Right lobe of liver (tissue), 6 donors: ENCODE measurements at regions not wholly inside any gene's neighbourhood (a gene's known extent, or its start where the extent isn't known, plus 50 kb on each side); places are given as distances from the start of the nearest gene placed in this dataset.

Source experiments
- ATAC-seq, 4 donors: fragments of 200-7000 bp; cut with Tn5 transposase; one replicate each; pipeline ENCODE4 v1.9.1; 2020; ENCODE audit warnings: mild to moderate bottlenecking in 4 of 4, moderate library complexity in 4 of 4
- DNase-seq, 3 donors: peaks; one replicate each; pipeline ENCODE4 v3.0.0-alpha.2; 2020
- H3K27ac ChIP-seq, 3 donors: fragments of 200-600 bp; one replicate each; pipeline ENCODE4 v1.8.0; 2022
- H3K27me3 ChIP-seq, 2 donors: fragments of 200-600 bp; one replicate each; pipeline ENCODE4 v1.8.0; 2022
- H3K36me3 ChIP-seq, 4 donors: fragments of 200-600 bp; sonication (generic) in 1 of 4; one replicate each; pipeline versions ENCODE4 v1.5.1 to v1.8.0; 2017 to 2022; ENCODE audit warnings: control low read depth in 1 of 4
- H3K4me1 ChIP-seq, 4 donors: fragments of 200-600 bp; sonication (generic) in 1 of 4; one replicate each; pipeline versions ENCODE4 v1.5.1 to v1.8.0; 2017 to 2022; ENCODE audit warnings: control low read depth in 1 of 4
- H3K4me3 ChIP-seq, 3 donors: fragments of 200-600 bp; one replicate each; pipeline ENCODE4 v1.8.0; 2022
- H3K9me3 ChIP-seq, 4 donors: fragments of 200-600 bp; sonication (generic) in 1 of 4; one replicate each; pipeline versions ENCODE4 v1.5.1 to v1.8.0; 2017 to 2022; ENCODE audit warnings: control low read depth in 1 of 4
- CTCF ChIP-seq, 4 donors: fragments of 200-600 bp in 3 of 4; fragments of 450-650 bp in 1 of 4; IDR thresholded peaks; one replicate each; pipeline versions ENCODE4 v1.5.1 to v1.8.0; 2016 to 2022; ENCODE audit warnings: antibody characterized with exemption in 4 of 4, mild to moderate bottlenecking in 2 of 4
- POLR2A ChIP-seq: fragments of 450-650 bp; IDR thresholded peaks from one replicate; pipeline ENCODE4 v1.6.1; 2017; ENCODE audit warnings: antibody characterized with exemption, mild to moderate bottlenecking
- WGBS: methylation state at CpG from one replicate; pipeline ENCODE4 v1.1.6; 2018; ENCODE audit warnings: low coverage, low lambda C conversion rate; ENCODE audit not compliant: insufficient coverage; ENCODE audit errors: missing lambda C conversion rate; 5-methylcytosine and 5-hydroxymethylcytosine counted together
- intact Hi-C, 2 donors: fragments of 100-400 bp; cut with DNase I; formaldehyde crosslinking; loops; one replicate each; pipeline versions ENCODE4 v1.11.2 to v1.14.1; 2022
- donor health status: DM: no; HTN: yes; CAD: no.
- donor health status: DM: no; HTN: no; CAD: no.
- donor health status: DM: no; HTN: no; CAD: no.
- donor health status: DM: no; HTN: yes; CAD: no.
- donor health status: DM: no; HTN: yes; CAD: no.

GRCh38 chr3:104715972-104716371 lies 650.7 kb upstream of the ALCAM start:
- no peak overlapping the region for H3K27ac ChIP-seq
- H3K4me3 ChIP-seq, result no peak overlapping the region
- DNase-seq (no peak), ATAC-seq (no peak)
- intact Hi-C loops, result no loop called here
- no peaks in the 10 kb centered on the region for H3K27me3 ChIP-seq
- no peak for TF ChIP-seq POLR2A
- TF ChIP-seq CTCF (IDR thresholded peaks at IDR 0.05), result no peak
- no peaks in the 10 kb centered on the region for H3K4me1 ChIP-seq
- no peaks in the 10 kb centered on the region for H3K9me3 ChIP-seq
- 63% methylated on average over 1 of the region's 1 CpG for WGBS
- H3K36me3 ChIP-seq, result no peaks in the 10 kb centered on the region

GRCh38 chr3:104717828-104718196 lies 648.9 kb upstream of the ALCAM start:
- TF ChIP-seq CTCF (IDR thresholded peaks at IDR 0.05) (no peak), POLR2A (no peak)
- intact Hi-C loops, result no loop called here
- ATAC-seq, result no peak

GRCh38 chr3:104723000-104723399 lies 643.7 kb upstream of the ALCAM start:
- Histone ChIP-seq H3K27ac (no peak overlapping the region), H3K27me3 (no peaks in the 10 kb centered on the region), H3K4me3 (no peak overlapping the region), H3K9me3 (no peaks in the 10 kb centered on the region), H3K4me1 (no peaks in the 10 kb centered on the region), H3K36me3 (no peaks in the 10 kb centered on the region)
- TF ChIP-seq POLR2A, result no peak
- no peak for TF ChIP-seq CTCF (IDR thresholded peaks at IDR 0.05)
- DNase-seq, result no peak
- no peak for ATAC-seq
- 53% methylated on average over 4 of the region's 4 CpGs for WGBS
- intact Hi-C loops, result no loop called here

More at GRCh38 chr3:104717828-104718196, 648.9 kb upstream of the ALCAM start:
- no peak overlapping the region for H3K4me3 ChIP-seq
- DNase-seq, result no peak
- 70% methylated on average over 3 of the region's 3 CpGs for WGBS
- H3K9me3 ChIP-seq, result no peaks in the 10 kb centered on the region
- H3K4me1 ChIP-seq, result no peaks in the 10 kb centered on the region
- H3K27me3 ChIP-seq, result no peaks in the 10 kb centered on the region
- no peak overlapping the region for H3K27ac ChIP-seq
- H3K36me3 ChIP-seq, result no peaks in the 10 kb centered on the region

- H3K36me3 ChIP-seq, result no peaks in the 10 kb centered on the region
- no peaks in the 10 kb centered on the region for H3K9me3 ChIP-seq
These were observed 635.6 kb upstream of the ALCAM start for GRCh38 chr3:104731074-104731473.

More at GRCh38 chr3:104731074-104731473, 635.6 kb upstream of the ALCAM start:
- TF ChIP-seq CTCF (IDR thresholded peaks at IDR 0.05), result no peak
- TF ChIP-seq POLR2A, result no peak
- intact Hi-C loops, result no loop called here
- WGBS, result 27% methylated on average over 3 of the region's 3 CpGs
- Histone ChIP-seq H3K27me3 (no peaks in the 10 kb centered on the region), H3K4me3 (no peak overlapping the region), H3K4me1 (no peaks in the 10 kb centered on the region), H3K27ac (no peak overlapping the region)
- no peak for DNase-seq
- no peak for ATAC-seq
